Brain microvascular endothelial cell (primary cell): ENCODE measurements at regions not wholly inside any gene's neighbourhood (a gene's known extent, or its start where the extent isn't known, plus 50 kb on each side); places are given as distances from the start of the nearest gene placed in this dataset.
A peak's percentile ranks its signal among the peaks of the same experiment; 100 is the strongest.

Experiments used
- DNase-seq: peaks from one replicate; pipeline ENCODE4 v3.0.0-alpha.2; 2020
- H3K27ac ChIP-seq: fragments of 250-450 bp; sonication (Bioruptor Pico); 2 replicates; pipeline ENCODE4 v1.5.1; 2020; ENCODE audit warnings: mild to moderate bottlenecking, moderate library complexity
- H3K27me3 ChIP-seq: fragments of 250-450 bp; sonication (Bioruptor Pico); replicated peaks from 2 replicates; pipeline ENCODE4 v1.5.1; 2020; ENCODE audit warnings: mild to moderate bottlenecking
- H3K36me3 ChIP-seq: fragments of 250-450 bp; sonication (Bioruptor Pico); replicated peaks from 2 replicates; pipeline ENCODE4 v1.5.1; 2020; ENCODE audit warnings: mild to moderate bottlenecking
- H3K4me3 ChIP-seq: 2 replicates; pipeline ENCODE4 v1.5.1; 2011; ENCODE audit warnings: low read depth, mild to moderate bottlenecking, control low read depth, low read length, moderate library complexity
- in situ Hi-C: cut with HindIII; loops from 2 replicates; pipeline ENCODE4 v1.10.0; 2017; ENCODE audit warnings: low sequenced_read_pairs, low pct_ligation_motif_present
- TF ChIP-seq, protein P1 (sequence below): IDR thresholded peaks from 2 replicates; pipeline ENCODE4 v1.5.1; 2011; ENCODE audit warnings: low read depth, mild to moderate bottlenecking, moderate library complexity, low read length, control low read depth, inconsistent platforms; ENCODE audit errors: missing control alignments

DNA sequence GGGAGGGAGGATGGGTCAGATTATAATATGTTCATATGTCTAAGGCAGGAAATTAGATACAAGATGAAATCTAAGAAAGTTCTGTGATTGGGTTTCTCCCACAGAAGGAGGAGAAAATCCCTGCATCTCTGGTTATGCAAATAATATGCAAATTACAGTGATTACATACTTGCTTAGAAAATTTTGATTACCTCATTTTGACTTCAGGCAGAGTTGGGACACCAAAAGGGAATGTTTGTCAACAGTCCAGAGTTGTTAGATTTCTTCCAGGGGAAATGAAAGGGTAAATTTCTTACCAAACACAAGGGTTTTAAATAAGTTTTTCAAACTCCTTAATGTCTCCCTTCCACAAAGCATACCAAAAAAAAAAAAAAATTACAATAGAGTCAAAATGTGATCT, 101.4 kb upstream of the STEAP1B start:
- TF ChIP-seq, protein P1, sequence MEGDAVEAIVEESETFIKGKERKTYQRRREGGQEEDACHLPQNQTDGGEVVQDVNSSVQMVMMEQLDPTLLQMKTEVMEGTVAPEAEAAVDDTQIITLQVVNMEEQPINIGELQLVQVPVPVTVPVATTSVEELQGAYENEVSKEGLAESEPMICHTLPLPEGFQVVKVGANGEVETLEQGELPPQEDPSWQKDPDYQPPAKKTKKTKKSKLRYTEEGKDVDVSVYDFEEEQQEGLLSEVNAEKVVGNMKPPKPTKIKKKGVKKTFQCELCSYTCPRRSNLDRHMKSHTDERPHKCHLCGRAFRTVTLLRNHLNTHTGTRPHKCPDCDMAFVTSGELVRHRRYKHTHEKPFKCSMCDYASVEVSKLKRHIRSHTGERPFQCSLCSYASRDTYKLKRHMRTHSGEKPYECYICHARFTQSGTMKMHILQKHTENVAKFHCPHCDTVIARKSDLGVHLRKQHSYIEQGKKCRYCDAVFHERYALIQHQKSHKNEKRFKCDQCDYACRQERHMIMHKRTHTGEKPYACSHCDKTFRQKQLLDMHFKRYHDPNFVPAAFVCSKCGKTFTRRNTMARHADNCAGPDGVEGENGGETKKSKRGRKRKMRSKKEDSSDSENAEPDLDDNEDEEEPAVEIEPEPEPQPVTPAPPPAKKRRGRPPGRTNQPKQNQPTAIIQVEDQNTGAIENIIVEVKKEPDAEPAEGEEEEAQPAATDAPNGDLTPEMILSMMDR: no peak
- no peak overlapping the region for H3K27ac ChIP-seq
- H3K4me3 ChIP-seq: no peak overlapping the region
- no peaks in the 10 kb centered on the region for H3K36me3 ChIP-seq
- H3K27me3 ChIP-seq: no peaks in the 10 kb centered on the region
- DNase-seq: no peak
- in situ Hi-C loops: no loop called here

DNA sequence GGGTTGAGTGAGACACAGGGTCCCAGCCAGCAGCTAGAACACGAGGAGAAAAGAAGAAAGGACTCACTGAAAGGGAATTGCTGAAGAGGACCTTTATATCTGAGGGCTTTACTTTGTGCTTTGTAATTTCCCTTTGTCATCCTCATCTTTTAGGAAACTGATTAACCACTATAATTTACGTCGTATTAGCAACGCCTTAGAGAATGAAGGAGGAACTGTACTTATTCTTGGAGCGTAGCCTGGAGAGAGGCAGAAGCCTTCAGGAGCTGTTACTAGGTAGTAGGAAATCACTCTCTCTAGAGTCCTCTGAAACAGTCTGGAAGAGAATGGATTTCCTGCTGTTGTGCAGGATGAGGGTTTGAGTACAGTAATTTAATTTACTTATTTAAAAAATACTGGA, 101.0 kb upstream of the STEAP1B start:
- no peak for DNase-seq
- H3K27me3 ChIP-seq: no peaks in the 10 kb centered on the region
- in situ Hi-C loops: no loop called here
- TF ChIP-seq, protein P1: no peak
- H3K4me3 ChIP-seq: no peak overlapping the region
- no peaks in the 10 kb centered on the region for H3K36me3 ChIP-seq
- H3K27ac ChIP-seq: no peak overlapping the region

DNA sequence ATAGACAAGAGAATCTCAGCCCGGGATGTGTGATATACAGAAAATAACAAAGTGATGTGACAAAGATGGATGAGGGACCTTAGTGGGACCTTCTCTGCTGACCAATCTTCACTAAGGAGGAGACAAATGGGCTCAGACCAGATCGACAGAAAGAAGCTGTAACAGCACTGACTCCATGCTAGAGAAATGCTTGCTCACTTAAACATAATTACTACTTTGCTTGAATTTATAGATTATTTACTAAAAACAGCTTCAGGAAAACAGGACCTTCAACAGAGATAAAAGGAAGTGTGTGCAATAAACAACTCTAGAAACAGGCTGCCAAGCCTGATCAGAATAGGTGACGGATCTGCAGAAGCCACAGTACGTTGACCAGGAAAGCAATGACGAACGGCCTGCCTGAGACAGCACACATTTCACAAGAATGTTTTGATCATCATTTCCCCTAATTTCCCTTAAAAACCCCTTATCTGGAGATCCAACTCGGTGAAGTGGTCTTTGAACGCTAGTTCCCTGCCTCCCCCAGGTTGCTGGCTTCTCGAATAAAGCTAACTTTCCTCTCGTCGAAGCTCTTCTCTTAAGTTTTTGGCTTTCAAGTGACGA, 98.4 kb upstream of the STEAP1B start:
- no peaks in the 10 kb centered on the region for H3K36me3 ChIP-seq
- DNase-seq: no peak
- in situ Hi-C loops: no loop called here

DNA sequence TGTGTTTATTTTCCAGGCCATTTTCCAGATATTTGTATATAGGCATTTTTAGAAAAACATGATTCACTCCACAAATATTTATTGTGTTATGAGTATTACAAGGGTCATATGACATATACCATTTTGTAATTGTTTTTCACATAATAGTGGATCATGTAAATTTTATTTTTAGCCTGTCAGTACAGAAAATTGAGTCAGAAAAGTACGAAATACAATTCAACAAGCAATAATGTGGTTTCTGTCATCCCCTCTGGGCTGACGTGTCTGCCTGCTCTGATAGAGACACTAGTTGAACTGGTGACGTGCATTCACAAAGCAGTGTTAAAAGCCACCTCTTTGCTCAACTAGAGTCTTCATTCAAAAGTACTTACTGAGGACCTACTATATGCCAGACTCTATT, 97.9 kb upstream of the STEAP1B start:
- Histone ChIP-seq H3K27ac (peak overlapping the region; percentile 85), H3K27me3 (no peaks in the 10 kb centered on the region), H3K4me3 (no peak overlapping the region), H3K36me3 (no peaks in the 10 kb centered on the region)
- peak; percentile 92 for DNase-seq
- in situ Hi-C loops: no loop called here
- TF ChIP-seq, protein P1: no peak

More for the DNA sequence above, 98.4 kb upstream of the STEAP1B start:
- TF ChIP-seq, protein P1: no peak
- peak overlapping the region; percentile 85 for H3K27ac ChIP-seq
- no peak overlapping the region for H3K4me3 ChIP-seq
- H3K27me3 ChIP-seq: no peaks in the 10 kb centered on the region

DNA sequence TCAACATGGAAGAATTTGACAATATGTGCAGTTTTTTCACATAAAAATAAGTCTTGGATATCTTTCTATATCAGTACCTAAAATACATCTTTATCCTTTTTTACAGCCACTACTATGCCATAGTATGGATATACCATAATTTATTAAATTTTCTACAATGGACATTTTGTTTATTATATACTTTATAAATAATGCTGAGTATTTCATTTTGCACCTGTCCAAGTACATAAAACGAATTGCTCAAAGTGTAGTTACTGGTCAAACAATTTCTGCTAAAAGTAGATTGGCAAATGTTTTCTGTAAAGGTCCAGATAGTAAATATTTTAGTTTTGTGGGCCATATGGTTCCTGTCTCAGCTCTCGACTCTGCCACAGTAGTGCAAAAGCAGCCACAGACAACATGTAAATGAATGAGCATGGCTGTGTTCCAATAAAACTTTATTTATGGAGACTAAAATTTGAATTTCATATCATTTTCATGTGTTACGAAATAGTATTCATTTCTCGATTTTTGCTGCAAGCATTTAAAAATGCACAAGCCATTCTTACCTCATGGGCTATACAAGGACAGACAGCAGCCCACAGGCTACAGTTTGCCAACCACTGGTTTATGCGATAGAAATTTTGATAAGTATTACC, 96.9 kb upstream of the STEAP1B start:
- TF ChIP-seq, protein P1: no peak
- H3K27ac ChIP-seq: peak overlapping the region; percentile 85
- no peaks in the 10 kb centered on the region for H3K27me3 ChIP-seq

More for the DNA sequence above, 96.9 kb upstream of the STEAP1B start:
- no peak for DNase-seq
- in situ Hi-C loops: no loop called here
- Histone ChIP-seq H3K36me3 (no peaks in the 10 kb centered on the region), H3K4me3 (no peak overlapping the region)
